ENCODE measurements at regions not wholly inside any gene's neighbourhood (a gene's known extent, or its start where the extent isn't known, plus 50 kb on each side); places are given as distances from the start of the nearest gene placed in this dataset.
"Not testable (repeated sequence)": the region's sequence is repeated elsewhere in the genome, so short reads cannot be mapped to it uniquely, and the experiment has no call there.

DNA sequence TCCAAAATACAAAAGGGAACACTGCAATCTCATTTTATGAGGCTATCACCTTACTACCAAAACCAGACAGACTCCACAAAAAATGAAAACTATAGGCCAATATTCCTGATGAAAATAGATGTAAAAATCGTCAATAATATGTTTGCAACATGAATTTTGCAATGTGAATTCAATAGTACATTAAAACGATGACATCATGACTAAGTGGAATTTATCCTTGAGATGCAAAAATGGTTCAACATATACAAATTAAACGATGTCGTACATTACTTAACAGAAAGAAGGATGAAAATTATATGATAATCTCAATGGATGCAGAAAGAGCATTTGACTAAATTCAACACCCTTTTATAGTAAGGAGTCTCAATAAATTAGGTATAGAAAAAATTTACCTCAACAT lies 123.0 kb downstream of the AREG start:
- no peaks in the 10 kb centered on the region for H3K36me3 ChIP-seq (ENCODE audit: control insufficient read depth in 5 of 5, insufficient read depth in 5 of 5, low read length in 5 of 5)
- H3K9me3 ChIP-seq (ENCODE audit: control insufficient read depth in 5 of 5, low read length in 5 of 5): peaks cover 0 to 23% (median 13%) of the 10 kb centered on the region in 5 donors
- no peak overlapping the region for H3K4me3 ChIP-seq (ENCODE audit: low read depth in 1 of 5, low read length in 5 of 5)
- no peak overlapping the region for H3K9ac ChIP-seq (ENCODE audit: low read length in 5 of 5)
- no peak overlapping the region for H3K27ac ChIP-seq (ENCODE audit: low read depth, low read length)
- H3K4me1 ChIP-seq (ENCODE audit: control insufficient read depth in 5 of 5, insufficient read depth in 5 of 5, low read length in 5 of 5): no peaks in the 10 kb centered on the region
- H3K27me3 ChIP-seq (ENCODE audit: control insufficient read depth in 5 of 5, insufficient read depth in 4 of 5, low read length in 5 of 5): no peaks in the 10 kb centered on the region

DNA sequence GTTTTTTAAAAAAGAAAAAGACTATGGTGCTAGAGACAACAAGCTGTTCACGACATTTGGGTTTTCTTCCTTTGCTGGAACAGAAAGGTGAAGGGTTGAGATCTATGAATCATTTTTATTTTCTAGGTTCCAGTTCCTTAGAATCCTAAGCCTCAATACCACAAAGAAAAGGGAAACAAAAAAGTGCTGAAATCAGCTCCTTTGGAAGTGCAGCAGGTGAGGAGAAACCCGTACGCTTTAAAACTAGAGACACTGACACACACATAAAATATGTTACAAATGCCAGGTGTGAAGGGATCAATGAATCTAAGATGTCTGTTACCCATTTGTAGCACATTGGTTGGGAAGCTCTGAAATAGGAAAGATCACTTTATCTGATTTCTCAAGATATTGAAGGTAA lies 125.2 kb downstream of the AREG start:
- Histone ChIP-seq H3K36me3 (ENCODE audit: control insufficient read depth in 5 of 5, insufficient read depth in 5 of 5, low read length in 5 of 5) (no peaks in the 10 kb centered on the region), H3K9ac (ENCODE audit: low read length in 5 of 5) (no peak overlapping the region), H3K27ac (ENCODE audit: low read depth, low read length) (no peak overlapping the region), H3K4me1 (ENCODE audit: control insufficient read depth in 5 of 5, insufficient read depth in 5 of 5, low read length in 5 of 5) (no peaks in the 10 kb centered on the region), H3K27me3 (ENCODE audit: control insufficient read depth in 5 of 5, insufficient read depth in 4 of 5, low read length in 5 of 5) (no peaks in the 10 kb centered on the region), H3K4me3 (ENCODE audit: low read depth in 1 of 5, low read length in 5 of 5) (no peak overlapping the region), H3K9me3 (ENCODE audit: control insufficient read depth in 5 of 5, low read length in 5 of 5) (peaks cover 0 to 18% (median 13%) of the 10 kb centered on the region in 5 donors)

DNA sequence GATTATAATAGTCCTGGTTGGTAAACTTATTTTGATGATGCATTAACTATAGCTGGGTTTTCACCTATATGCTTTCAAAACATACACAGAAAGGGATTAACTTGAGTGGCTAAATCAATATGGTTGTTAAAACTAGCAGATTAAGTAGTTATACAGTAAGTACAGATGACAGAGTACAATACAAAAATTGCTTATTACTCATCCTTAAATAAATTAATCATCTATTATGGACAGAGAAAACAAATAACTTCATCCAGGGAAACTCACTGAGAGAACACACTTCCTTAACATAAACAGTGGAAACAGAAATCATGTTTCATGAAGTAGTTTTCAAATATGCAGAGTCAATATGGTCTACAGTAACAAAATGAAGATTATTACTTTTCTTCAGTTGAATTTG lies 133.4 kb downstream of the AREG start:
- Histone ChIP-seq H3K36me3 (ENCODE audit: control insufficient read depth in 5 of 5, insufficient read depth in 5 of 5, low read length in 5 of 5) (no peaks in the 10 kb centered on the region), H3K9ac (ENCODE audit: low read length in 5 of 5) (no peak overlapping the region), H3K4me1 (ENCODE audit: control insufficient read depth in 5 of 5, insufficient read depth in 5 of 5, low read length in 5 of 5) (peaks cover 0 to 4% (median 0%) of the 10 kb centered on the region in 5 donors), H3K4me3 (ENCODE audit: low read depth in 1 of 5, low read length in 5 of 5) (no peak overlapping the region), H3K27me3 (ENCODE audit: control insufficient read depth in 5 of 5, insufficient read depth in 4 of 5, low read length in 5 of 5) (no peaks in the 10 kb centered on the region), H3K27ac (ENCODE audit: low read depth, low read length) (no peak overlapping the region), H3K9me3 (ENCODE audit: control insufficient read depth in 5 of 5, low read length in 5 of 5) (peaks cover 0 to 3% (median 0%) of the 10 kb centered on the region in 5 donors)

DNA sequence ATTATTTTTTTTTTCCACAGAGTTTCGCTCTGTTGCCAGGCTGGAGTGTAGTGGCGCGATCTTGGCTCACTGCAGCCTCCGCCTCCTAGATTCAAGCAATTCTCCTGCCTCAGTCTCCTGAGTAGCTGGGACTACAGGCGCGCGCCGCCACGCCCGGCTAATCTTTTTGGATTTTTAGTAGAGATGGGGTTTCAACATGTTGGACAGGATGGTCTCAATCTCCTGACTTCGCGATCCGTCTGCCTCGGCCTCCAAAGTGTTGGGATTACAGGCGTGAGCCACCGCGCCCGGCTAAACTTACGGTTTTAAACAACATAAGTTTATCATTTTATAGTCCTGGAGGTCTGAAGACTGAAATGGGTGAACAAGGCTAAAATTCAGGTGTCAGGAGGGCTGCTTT lies 133.9 kb downstream of the AREG start:
- H3K27me3 ChIP-seq (ENCODE audit: control insufficient read depth in 5 of 5, insufficient read depth in 4 of 5, low read length in 5 of 5); H3K27ac ChIP-seq (ENCODE audit: low read depth, low read length); H3K9ac ChIP-seq (ENCODE audit: low read length in 5 of 5); H3K4me3 ChIP-seq (ENCODE audit: low read depth in 1 of 5, low read length in 5 of 5); H3K9me3 ChIP-seq (ENCODE audit: control insufficient read depth in 5 of 5, low read length in 5 of 5); H3K36me3 ChIP-seq (ENCODE audit: control insufficient read depth in 5 of 5, insufficient read depth in 5 of 5, low read length in 5 of 5); H3K4me1 ChIP-seq (ENCODE audit: control insufficient read depth in 5 of 5, insufficient read depth in 5 of 5, low read length in 5 of 5): not testable (repeated sequence)

DNA sequence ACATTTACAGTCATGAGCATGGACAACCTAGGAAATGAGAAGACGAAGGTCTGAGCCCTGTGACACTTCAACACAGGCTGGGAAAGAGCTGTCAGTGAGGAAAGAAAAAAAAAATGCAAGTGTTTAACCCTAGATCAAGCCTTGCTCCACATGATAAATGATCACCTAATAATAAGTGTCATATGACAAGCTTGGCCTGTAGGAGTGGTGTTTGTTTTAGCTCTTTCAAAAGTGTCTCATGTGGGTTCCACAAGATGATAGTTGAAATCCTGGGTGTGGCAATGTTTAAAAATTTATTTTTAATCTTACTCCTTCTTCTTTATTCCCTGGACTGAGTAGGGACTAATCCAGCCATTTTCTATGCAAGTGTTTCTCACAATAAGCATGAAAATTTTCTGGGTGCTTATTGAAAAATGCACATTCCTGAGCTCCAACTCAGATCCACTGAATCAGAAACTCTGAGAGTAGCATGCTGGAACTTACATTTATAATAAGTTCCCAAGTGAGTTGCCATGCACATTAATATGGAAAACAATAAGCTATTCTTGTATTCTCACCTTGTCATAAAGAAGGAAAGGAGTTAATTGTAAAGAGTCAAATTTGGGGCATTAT lies 138.3 kb downstream of the AREG start:
- peaks cover 0 to 3% (median 0%) of the 10 kb centered on the region in 5 donors for H3K9me3 ChIP-seq (ENCODE audit: control insufficient read depth in 5 of 5, low read length in 5 of 5)
- peaks cover 0 to 11% (median 0%) of the 10 kb centered on the region in 5 donors for H3K4me1 ChIP-seq (ENCODE audit: control insufficient read depth in 5 of 5, insufficient read depth in 5 of 5, low read length in 5 of 5)
- no peak overlapping the region for H3K4me3 ChIP-seq (ENCODE audit: low read depth in 1 of 5, low read length in 5 of 5)
- H3K27ac ChIP-seq (ENCODE audit: low read depth, low read length): no peak overlapping the region
- H3K36me3 ChIP-seq (ENCODE audit: control insufficient read depth in 5 of 5, insufficient read depth in 5 of 5, low read length in 5 of 5): no peaks in the 10 kb centered on the region
- no peaks in the 10 kb centered on the region for H3K27me3 ChIP-seq (ENCODE audit: control insufficient read depth in 5 of 5, insufficient read depth in 4 of 5, low read length in 5 of 5)
- H3K9ac ChIP-seq (ENCODE audit: low read length in 5 of 5): no peak overlapping the region

DNA sequence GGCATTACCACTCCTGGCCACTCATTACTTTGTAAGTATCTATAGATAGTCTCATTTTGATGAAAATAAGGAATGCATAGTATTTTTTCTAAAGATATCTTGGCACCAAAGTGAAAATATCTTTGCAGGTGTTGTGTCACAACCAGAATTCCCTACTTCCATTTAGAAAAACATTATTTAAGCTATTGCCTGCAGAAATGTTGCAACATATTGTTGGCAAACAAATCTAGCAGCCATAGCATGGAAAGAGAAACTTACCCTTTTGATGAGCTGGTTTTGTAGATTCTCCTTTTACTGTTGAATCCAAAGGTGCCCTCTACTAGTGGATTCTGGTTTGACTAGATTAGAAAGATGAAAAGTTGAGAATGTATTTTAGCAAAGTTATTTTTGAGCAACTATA lies 138.8 kb downstream of the AREG start:
- Histone ChIP-seq H3K27me3 (ENCODE audit: control insufficient read depth in 5 of 5, insufficient read depth in 4 of 5, low read length in 5 of 5) (no peaks in the 10 kb centered on the region), H3K9me3 (ENCODE audit: control insufficient read depth in 5 of 5, low read length in 5 of 5) (peaks cover 0 to 3% (median 0%) of the 10 kb centered on the region in 5 donors), H3K9ac (ENCODE audit: low read length in 5 of 5) (no peak overlapping the region), H3K4me1 (ENCODE audit: control insufficient read depth in 5 of 5, insufficient read depth in 5 of 5, low read length in 5 of 5) (peaks cover 0 to 11% (median 0%) of the 10 kb centered on the region in 5 donors), H3K4me3 (ENCODE audit: low read depth in 1 of 5, low read length in 5 of 5) (no peak overlapping the region), H3K36me3 (ENCODE audit: control insufficient read depth in 5 of 5, insufficient read depth in 5 of 5, low read length in 5 of 5) (no peaks in the 10 kb centered on the region), H3K27ac (ENCODE audit: low read depth, low read length) (no peak overlapping the region)

DNA sequence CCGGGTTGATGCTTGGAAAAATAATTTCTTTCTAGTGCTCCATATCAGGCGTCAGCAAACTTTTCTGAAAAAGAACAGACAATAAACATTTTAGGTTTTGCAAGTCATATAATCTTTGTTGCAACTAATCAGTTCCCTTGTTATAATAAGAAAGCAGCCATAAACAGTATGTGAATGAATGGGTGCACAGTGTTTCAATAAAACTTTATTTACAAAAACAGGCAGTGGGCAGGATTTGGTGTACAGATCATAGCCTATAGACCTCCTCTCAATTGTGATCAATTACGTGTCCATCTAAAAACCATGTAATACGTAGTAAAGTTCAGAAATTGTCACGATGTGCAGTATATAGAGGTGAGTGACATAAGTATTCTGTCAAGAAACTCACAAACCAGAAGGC lies 143.4 kb downstream of the AREG start:
- peaks cover 0 to 18% (median 0%) of the 10 kb centered on the region in 5 donors for H3K4me1 ChIP-seq (ENCODE audit: control insufficient read depth in 5 of 5, insufficient read depth in 5 of 5, low read length in 5 of 5)
- H3K27me3 ChIP-seq (ENCODE audit: control insufficient read depth in 5 of 5, insufficient read depth in 4 of 5, low read length in 5 of 5): no peaks in the 10 kb centered on the region
- H3K36me3 ChIP-seq (ENCODE audit: control insufficient read depth in 5 of 5, insufficient read depth in 5 of 5, low read length in 5 of 5): no peaks in the 10 kb centered on the region
- H3K27ac ChIP-seq (ENCODE audit: low read depth, low read length): no peak overlapping the region
- H3K9me3 ChIP-seq (ENCODE audit: control insufficient read depth in 5 of 5, low read length in 5 of 5): no peaks in the 10 kb centered on the region
- no peak overlapping the region for H3K4me3 ChIP-seq (ENCODE audit: low read depth in 1 of 5, low read length in 5 of 5)
- no peak overlapping the region for H3K9ac ChIP-seq (ENCODE audit: low read length in 5 of 5)

DNA sequence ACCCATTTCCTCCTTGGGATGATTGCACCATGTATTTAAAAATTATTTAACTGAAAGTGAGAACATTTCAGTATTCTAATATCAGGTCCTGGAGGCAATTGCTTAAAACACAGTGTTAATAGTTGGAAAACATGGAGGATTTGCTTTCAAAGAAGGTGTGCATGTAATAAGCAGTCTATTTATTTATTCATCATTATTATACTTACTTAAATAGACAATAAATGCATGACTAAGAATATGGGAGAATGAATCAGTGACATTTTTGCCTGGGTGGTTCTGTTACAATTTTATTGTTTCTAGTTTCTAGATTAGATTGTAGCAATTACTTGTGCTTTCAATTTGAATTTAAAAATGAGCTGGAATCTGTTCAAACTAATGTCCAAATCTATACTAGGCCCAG lies 145.5 kb downstream of the AREG start:
- H3K4me3 ChIP-seq (ENCODE audit: low read depth in 1 of 5, low read length in 5 of 5): no peak overlapping the region
- peaks cover 0 to 11% (median 0%) of the 10 kb centered on the region in 5 donors for H3K4me1 ChIP-seq (ENCODE audit: control insufficient read depth in 5 of 5, insufficient read depth in 5 of 5, low read length in 5 of 5)
- no peak overlapping the region for H3K9ac ChIP-seq (ENCODE audit: low read length in 5 of 5)
- no peaks in the 10 kb centered on the region for H3K9me3 ChIP-seq (ENCODE audit: control insufficient read depth in 5 of 5, low read length in 5 of 5)
- H3K27ac ChIP-seq (ENCODE audit: low read depth, low read length): no peak overlapping the region
- H3K36me3 ChIP-seq (ENCODE audit: control insufficient read depth in 5 of 5, insufficient read depth in 5 of 5, low read length in 5 of 5): no peaks in the 10 kb centered on the region
- no peaks in the 10 kb centered on the region for H3K27me3 ChIP-seq (ENCODE audit: control insufficient read depth in 5 of 5, insufficient read depth in 4 of 5, low read length in 5 of 5)

DNA sequence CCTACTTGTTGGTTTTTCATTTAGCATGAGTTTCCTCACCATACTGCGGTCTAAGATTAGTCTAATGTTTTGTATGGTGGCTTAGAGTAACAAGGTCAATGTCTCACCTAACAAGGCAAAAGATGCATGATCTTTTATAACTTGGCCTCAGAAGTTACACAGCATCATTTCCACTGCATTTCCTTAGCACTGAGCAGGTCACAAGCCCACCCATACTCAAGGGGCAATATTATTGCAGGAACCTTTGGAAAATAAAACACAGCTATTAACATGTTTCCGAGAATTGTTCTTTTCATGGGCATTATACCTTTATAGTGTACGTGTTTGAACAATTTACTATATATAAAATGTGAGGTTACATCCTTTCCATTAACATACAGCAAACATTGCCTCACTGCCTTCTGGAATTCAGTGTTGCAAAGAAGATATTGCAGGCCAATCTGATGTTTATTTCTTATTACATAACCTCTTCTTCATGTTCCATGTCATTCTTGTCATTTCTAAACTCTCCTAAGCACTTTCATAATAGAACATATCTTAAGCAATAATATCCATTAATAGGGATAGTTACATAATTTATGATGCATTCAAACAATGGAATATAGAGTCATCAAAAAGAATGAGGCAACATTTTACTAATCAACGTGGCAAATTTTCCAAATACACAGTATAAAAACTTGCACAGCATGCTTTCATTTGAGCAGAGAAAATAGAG lies 153.8 kb downstream of the AREG start:
- Histone ChIP-seq H3K27ac (ENCODE audit: low read depth, low read length) (no peak overlapping the region), H3K4me1 (ENCODE audit: control insufficient read depth in 5 of 5, insufficient read depth in 5 of 5, low read length in 5 of 5) (peaks cover 0 to 8% (median 3%) of the 10 kb centered on the region in 5 donors), H3K9me3 (ENCODE audit: control insufficient read depth in 5 of 5, low read length in 5 of 5) (peaks cover 0 to 9% (median 7%) of the 10 kb centered on the region in 5 donors), H3K27me3 (ENCODE audit: control insufficient read depth in 5 of 5, insufficient read depth in 4 of 5, low read length in 5 of 5) (no peaks in the 10 kb centered on the region), H3K4me3 (ENCODE audit: low read depth in 1 of 5, low read length in 5 of 5) (no peak overlapping the region), H3K9ac (ENCODE audit: low read length in 5 of 5) (no peak overlapping the region), H3K36me3 (ENCODE audit: control insufficient read depth in 5 of 5, insufficient read depth in 5 of 5, low read length in 5 of 5) (no peaks in the 10 kb centered on the region)

DNA sequence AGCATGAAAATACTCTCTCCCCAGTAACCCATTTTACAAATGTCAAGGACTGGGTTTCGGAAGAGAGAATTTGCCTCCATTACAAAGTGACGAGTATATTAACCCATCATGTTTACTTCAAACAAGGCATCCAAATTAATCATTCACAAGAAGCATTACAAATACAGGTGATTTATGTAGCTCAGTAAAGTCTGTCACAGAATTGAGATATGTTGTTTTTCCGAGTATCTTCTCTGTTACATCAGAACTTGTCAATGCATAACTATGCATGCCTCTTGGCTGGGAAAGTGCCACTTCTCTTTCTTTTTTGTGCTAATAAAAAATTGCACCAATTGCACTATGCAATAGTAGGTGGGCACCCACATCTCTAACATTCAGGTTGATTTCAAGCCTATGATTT lies 158.2 kb downstream of the AREG start:
- Histone ChIP-seq H3K9ac (ENCODE audit: low read length in 5 of 5) (no peak overlapping the region), H3K9me3 (ENCODE audit: control insufficient read depth in 5 of 5, low read length in 5 of 5) (no peaks in the 10 kb centered on the region), H3K27ac (ENCODE audit: low read depth, low read length) (no peak overlapping the region), H3K4me3 (ENCODE audit: low read depth in 1 of 5, low read length in 5 of 5) (no peak overlapping the region), H3K36me3 (ENCODE audit: control insufficient read depth in 5 of 5, insufficient read depth in 5 of 5, low read length in 5 of 5) (no peaks in the 10 kb centered on the region), H3K27me3 (ENCODE audit: control insufficient read depth in 5 of 5, insufficient read depth in 4 of 5, low read length in 5 of 5) (no peaks in the 10 kb centered on the region), H3K4me1 (ENCODE audit: control insufficient read depth in 5 of 5, insufficient read depth in 5 of 5, low read length in 5 of 5) (peaks cover 0 to 12% (median 6%) of the 10 kb centered on the region in 5 donors)

All from subcutaneous abdominal adipose tissue (tissue), 5 donors.